ENCODE measurements at regions not wholly inside any gene's neighbourhood (a gene's known extent, or its start where the extent isn't known, plus 50 kb on each side); places are given as distances from the start of the nearest gene placed in this dataset.

DNA sequence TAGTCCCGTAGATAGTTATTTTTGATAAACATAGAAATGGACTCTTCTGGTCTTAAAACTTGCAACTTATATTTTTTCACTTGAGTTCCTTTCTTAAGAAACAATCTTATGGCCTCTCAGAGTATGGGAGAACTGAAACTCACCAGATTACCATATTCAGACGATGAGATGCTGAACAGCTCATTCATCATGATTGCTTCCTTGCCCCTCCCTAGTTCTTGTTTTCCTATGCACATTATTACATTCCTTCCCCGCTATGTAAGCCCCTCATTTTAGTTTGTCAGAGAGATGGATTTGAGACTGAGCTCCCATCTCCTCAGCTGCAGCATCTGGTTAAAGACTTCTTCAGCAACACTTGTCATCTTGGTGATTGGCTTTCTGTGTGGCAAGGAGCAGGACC lies 158.5 kb downstream of the SLITRK6 start:
- H3K9me2 ChIP-seq (replicated peaks; ENCODE audit: control insufficient read depth, low read length) = no peaks in the 10 kb centered on the region
- H4K20me1 ChIP-seq (ENCODE audit: control insufficient read depth, insufficient read depth, low read depth, low read length) = no peaks in the 10 kb centered on the region
- no peaks in the 10 kb centered on the region for H3F3A ChIP-seq (ENCODE audit: control insufficient read depth, insufficient read depth)
- H3K36me3 ChIP-seq (ENCODE audit: control insufficient read depth, low read length) = no peaks in the 10 kb centered on the region
- no peaks in the 10 kb centered on the region for H3K79me2 ChIP-seq (ENCODE audit: control insufficient read depth, low read length)
- H3K27me3 ChIP-seq (ENCODE audit: control insufficient read depth, low read length) = no peaks in the 10 kb centered on the region
- H3K4me3 ChIP-seq (ENCODE audit: low read length) = no peak overlapping the region
- no peaks in the 10 kb centered on the region for H3K4me1 ChIP-seq (ENCODE audit: control insufficient read depth, low read length)
- TF ChIP-seq EZH2phosphoT487 (IDR thresholded peaks at IDR 0.05; ENCODE audit: borderline replicate concordance, low read length) (no peak), CTCF (IDR thresholded peaks at IDR 0.05; ENCODE audit: low read depth, low read length, poor library complexity, severe bottlenecking) (no peak)
- peaks cover 4% of the 10 kb centered on the region; the same call in 1 of the 2 replicates for H3K9me3 ChIP-seq (ENCODE audit: control insufficient read depth, insufficient read depth, low read length)
- H3K27ac ChIP-seq (ENCODE audit: low read depth, low read length) = no peak overlapping the region
- no peak overlapping the region for H3K4me2 ChIP-seq (ENCODE audit: low read length)

GRCh38 chr13:85638815-85639393 lies 160.3 kb downstream of the SLITRK6 start:
- Histone ChIP-seq H3K9me3 (ENCODE audit: control insufficient read depth, insufficient read depth, low read length) (no peaks in the 10 kb centered on the region), H3K4me3 (ENCODE audit: low read length) (no peak overlapping the region), H3K79me2 (ENCODE audit: control insufficient read depth, low read length) (no peaks in the 10 kb centered on the region), H3K9me2 (replicated peaks; ENCODE audit: control insufficient read depth, low read length) (no peaks in the 10 kb centered on the region), H3K36me3 (ENCODE audit: control insufficient read depth, low read length) (no peaks in the 10 kb centered on the region), H4K20me1 (ENCODE audit: control insufficient read depth, insufficient read depth, low read depth, low read length) (no peaks in the 10 kb centered on the region), H3K27ac (ENCODE audit: low read depth, low read length) (no peak overlapping the region), H3F3A (ENCODE audit: control insufficient read depth, insufficient read depth) (no peaks in the 10 kb centered on the region), H3K27me3 (ENCODE audit: control insufficient read depth, low read length) (no peaks in the 10 kb centered on the region), H3K4me2 (ENCODE audit: low read length) (no peak overlapping the region), H3K4me1 (ENCODE audit: control insufficient read depth, low read length) (no peaks in the 10 kb centered on the region)
- TF ChIP-seq CTCF (IDR thresholded peaks at IDR 0.05; ENCODE audit: low read depth, low read length, poor library complexity, severe bottlenecking) (no peak), EZH2phosphoT487 (IDR thresholded peaks at IDR 0.05; ENCODE audit: borderline replicate concordance, low read length) (no peak)

GRCh38 chr13:85638265-85638664 lies 161.0 kb downstream of the SLITRK6 start:
- H3K27me3 ChIP-seq (ENCODE audit: control insufficient read depth, low read length) = no peaks in the 10 kb centered on the region
- H4K20me1 ChIP-seq (ENCODE audit: control insufficient read depth, insufficient read depth, low read depth, low read length) = no peaks in the 10 kb centered on the region
- H3K4me1 ChIP-seq (ENCODE audit: control insufficient read depth, low read length) = no peaks in the 10 kb centered on the region
- TF ChIP-seq CTCF (IDR thresholded peaks at IDR 0.05; ENCODE audit: low read depth, low read length, poor library complexity, severe bottlenecking) (no peak), EZH2phosphoT487 (IDR thresholded peaks at IDR 0.05; ENCODE audit: borderline replicate concordance, low read length) (no peak)
- H3K27ac ChIP-seq (ENCODE audit: low read depth, low read length) = no peak overlapping the region
- no peaks in the 10 kb centered on the region for H3K9me3 ChIP-seq (ENCODE audit: control insufficient read depth, insufficient read depth, low read length)
- no peak overlapping the region for H3K4me2 ChIP-seq (ENCODE audit: low read length)
- H3K4me3 ChIP-seq (ENCODE audit: low read length) = no peak overlapping the region
- H3K36me3 ChIP-seq (ENCODE audit: control insufficient read depth, low read length) = no peaks in the 10 kb centered on the region
- H3K9me2 ChIP-seq (replicated peaks; ENCODE audit: control insufficient read depth, low read length) = no peaks in the 10 kb centered on the region
- H3K79me2 ChIP-seq (ENCODE audit: control insufficient read depth, low read length) = no peaks in the 10 kb centered on the region
- H3F3A ChIP-seq (ENCODE audit: control insufficient read depth, insufficient read depth) = no peaks in the 10 kb centered on the region

All from DOHH2 (cell line).